GM12891 (cell line): ENCODE measurements at regions not wholly inside any gene's neighbourhood (a gene's known extent, or its start where the extent isn't known, plus 50 kb on each side); places are given as distances from the start of the nearest gene placed in this dataset.

Experiments used
- DNase-seq: peaks from one replicate; pipeline ENCODE4 v3.0.0; 2011; ENCODE audit warnings: low spot score; ENCODE audit not compliant: insufficient read length
- FAIRE-seq: peaks from 2 replicates; lab custom pipeline; 2011; peaks lifted over from hg19 to GRCh38; lab: Jason Lieb, UNC
- PAX5 ChIP-seq: IDR thresholded peaks from 2 replicates; pipeline ENCODE4 v1.6.1; 2011; ENCODE audit warnings: low read length, moderate library complexity, mild to moderate bottlenecking; ENCODE audit not compliant: insufficient read depth, severe bottlenecking
- POLR2A ChIP-seq: IDR thresholded peaks from 2 replicates; pipeline ENCODE4 v1.6.1; 2011; ENCODE audit warnings: low read depth, low read length, control low read depth
- POLR2AphosphoS5 ChIP-seq: IDR thresholded peaks from 2 replicates; pipeline ENCODE4 v1.6.1; 2011; ENCODE audit warnings: low read depth, low read length, control low read depth
- POU2F2 ChIP-seq: IDR thresholded peaks from 2 replicates; pipeline ENCODE4 v1.6.1; 2011; ENCODE audit warnings: low read depth, mild to moderate bottlenecking, control low read depth, low read length, moderate library complexity
- SPI1 ChIP-seq: IDR thresholded peaks from 2 replicates; pipeline ENCODE4 v1.6.1; 2011; ENCODE audit warnings: low read depth, low read length, control low read depth
- TAF1 ChIP-seq: IDR thresholded peaks from 2 replicates; pipeline ENCODE4 v1.6.1; 2011; ENCODE audit warnings: low read depth, low read length, control low read depth

DNA sequence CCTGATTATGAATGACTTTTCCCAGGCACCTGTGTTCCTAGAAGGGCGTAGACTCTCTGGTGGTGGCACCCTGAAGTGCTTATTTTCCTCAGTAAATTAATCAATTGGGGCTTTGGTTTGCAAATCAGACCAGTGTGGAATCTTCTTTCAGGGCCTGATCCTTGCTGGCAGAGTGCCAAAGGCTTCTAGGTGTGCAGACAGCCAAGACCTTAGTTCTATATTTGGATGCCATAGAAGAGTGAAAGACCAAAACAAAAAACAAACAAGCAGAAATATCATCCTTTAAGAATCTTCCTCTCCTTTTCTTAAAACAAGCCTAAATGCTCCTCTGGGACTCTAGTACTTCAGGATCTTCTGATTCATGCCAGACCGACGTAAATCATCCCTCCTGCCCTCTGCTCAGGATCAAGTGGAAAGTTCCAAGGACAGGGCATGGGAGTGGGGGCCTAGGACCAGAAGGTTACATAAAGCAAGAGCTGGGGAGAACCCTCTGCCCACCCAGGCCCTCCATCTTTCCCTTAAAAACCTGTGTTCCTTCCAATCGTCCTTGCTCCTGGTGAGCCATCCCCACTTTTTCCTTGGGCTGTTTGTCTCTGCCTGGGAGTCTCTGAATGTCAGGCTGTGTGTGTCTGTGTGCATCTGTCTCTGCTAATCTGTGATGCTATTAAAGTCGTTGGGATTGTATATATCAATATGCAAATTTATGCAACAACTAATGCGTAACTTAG is 70.5 kb upstream of the MYLIP start:
- no peak for TF ChIP-seq PAX5
- TF ChIP-seq TAF1 = no peak
- TF ChIP-seq SPI1 = no peak
- no peak for TF ChIP-seq POLR2AphosphoS5
- TF ChIP-seq POLR2A = no peak
- no peak for TF ChIP-seq POU2F2
- no peak for DNase-seq
- no peak for FAIRE-seq

DNA sequence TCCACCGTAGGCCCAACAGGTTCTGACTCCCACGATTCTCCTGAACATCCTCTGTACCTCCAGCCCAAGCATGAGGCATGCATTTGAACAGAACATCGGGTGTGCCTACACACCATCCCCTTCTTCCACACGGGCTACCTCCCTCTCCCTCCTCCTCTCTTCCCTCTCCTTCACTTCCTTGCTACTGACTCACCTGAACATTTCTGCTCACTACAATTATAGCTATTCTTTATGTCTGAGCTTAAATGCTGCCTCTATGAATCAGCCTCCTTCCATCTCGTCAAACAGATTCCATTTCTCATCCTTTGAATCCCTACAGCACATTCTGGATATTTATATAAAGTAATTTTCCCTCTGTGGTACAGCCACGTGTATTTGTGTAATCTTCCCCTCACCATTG is 71.4 kb upstream of the MYLIP start:
- no peak for FAIRE-seq
- no peak for DNase-seq
- TF ChIP-seq POLR2A = no peak

DNA sequence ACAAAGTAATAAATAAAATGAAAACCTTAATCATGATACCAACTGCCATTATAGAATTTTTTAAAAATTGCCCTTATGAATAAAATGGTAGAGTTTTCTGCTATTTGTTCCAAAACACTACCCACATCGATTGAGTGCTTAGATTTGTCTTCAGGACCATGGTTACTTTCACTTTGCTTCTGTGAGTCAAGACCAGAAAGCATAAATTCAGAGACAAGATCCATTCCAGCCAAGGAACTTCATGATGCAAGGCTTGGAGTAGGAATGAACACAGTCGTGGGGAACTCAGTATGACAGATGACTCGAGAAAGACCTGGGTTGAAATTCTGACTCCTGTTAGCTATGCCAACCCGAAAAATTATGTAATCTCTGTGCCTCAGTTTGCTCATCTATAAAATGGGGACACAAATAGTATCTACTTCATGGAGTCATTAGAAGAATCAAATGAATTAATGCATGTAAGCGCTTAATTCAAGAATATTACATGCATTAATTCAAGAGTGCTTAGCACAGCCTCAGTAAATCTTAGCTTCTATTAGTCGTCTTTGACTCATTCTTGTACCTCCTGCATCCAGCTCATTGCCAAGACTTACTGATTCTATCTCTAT is 72.5 kb upstream of the MYLIP start:
- TF ChIP-seq SPI1 (no peak), POU2F2 (no peak), POLR2A (no peak), POLR2AphosphoS5 (no peak), PAX5 (no peak), TAF1 (no peak)
- FAIRE-seq (no peak), DNase-seq (no peak)

DNA sequence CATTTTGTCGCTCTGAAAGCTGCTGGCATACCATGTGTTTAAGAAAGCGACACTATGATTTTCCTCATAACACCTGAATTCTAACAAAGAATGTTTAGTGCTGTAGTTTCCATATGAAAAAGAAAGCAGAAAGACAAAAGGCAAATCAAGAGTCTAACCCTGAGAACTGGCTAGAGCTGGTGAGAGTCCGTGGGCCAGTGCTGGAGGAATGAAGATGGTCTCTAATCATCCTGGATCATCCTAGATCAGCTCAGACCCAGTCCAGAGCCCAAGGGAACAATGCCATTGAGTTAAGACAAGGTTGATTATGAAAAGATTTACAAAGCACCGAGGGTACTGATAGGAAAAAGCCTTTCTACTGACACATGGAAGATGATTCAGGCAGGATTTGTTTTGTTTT is 73.0 kb upstream of the MYLIP start:
- no peak for DNase-seq
- TF ChIP-seq TAF1 (no peak), POLR2AphosphoS5 (no peak), POLR2A (no peak), PAX5 (no peak), POU2F2 (no peak), SPI1 (no peak)
- FAIRE-seq = no peak

DNA sequence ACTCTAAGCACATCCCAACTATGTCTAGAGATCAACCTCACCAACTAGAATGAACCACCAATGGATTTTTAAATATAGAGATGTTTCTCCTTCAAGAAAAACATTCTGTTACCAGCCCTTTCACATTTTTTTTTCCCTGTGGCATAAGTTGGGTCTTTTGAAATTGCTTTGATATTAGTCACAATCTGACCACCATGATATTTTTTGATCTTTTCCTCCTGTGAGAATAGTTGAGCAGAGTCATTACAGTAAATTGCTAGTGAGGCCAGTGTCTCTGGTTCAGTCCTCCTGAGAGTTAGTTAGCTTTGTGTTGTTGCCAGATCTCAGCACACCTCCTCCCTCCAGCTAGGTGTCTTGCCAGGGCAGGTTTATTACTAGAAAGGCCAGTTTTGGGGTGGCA is 79.7 kb upstream of the MYLIP start:
- DNase-seq (no peak), FAIRE-seq (peak; percentile 43)
- TF ChIP-seq POLR2A (no peak), SPI1 (no peak), PAX5 (no peak), POLR2AphosphoS5 (no peak), POU2F2 (no peak), TAF1 (no peak)

DNA sequence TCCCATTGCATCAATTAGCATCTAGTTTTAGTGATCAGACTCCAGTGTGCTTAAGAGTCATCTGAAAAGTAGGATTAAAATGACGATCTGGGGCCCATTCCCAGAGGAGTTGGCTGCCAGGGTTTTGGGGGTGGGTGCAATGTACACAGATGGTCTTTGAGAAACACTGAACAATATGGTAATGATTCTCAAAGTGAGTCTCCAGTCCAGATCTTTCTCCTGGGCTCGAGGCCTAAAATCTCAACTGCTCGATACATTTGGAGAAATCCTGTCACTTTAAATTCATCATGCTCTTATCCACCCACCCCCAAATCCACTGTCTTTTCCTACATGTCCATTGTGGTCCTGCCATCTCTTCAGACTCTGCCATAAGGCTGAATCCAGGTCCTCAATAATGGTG is 80.7 kb upstream of the MYLIP start:
- FAIRE-seq (no peak), DNase-seq (no peak)
- TF ChIP-seq POLR2AphosphoS5 = no peak
- TF ChIP-seq POU2F2 = no peak
- TF ChIP-seq SPI1 = no peak
- no peak for TF ChIP-seq PAX5
- no peak for TF ChIP-seq POLR2A
- no peak for TF ChIP-seq TAF1

DNA sequence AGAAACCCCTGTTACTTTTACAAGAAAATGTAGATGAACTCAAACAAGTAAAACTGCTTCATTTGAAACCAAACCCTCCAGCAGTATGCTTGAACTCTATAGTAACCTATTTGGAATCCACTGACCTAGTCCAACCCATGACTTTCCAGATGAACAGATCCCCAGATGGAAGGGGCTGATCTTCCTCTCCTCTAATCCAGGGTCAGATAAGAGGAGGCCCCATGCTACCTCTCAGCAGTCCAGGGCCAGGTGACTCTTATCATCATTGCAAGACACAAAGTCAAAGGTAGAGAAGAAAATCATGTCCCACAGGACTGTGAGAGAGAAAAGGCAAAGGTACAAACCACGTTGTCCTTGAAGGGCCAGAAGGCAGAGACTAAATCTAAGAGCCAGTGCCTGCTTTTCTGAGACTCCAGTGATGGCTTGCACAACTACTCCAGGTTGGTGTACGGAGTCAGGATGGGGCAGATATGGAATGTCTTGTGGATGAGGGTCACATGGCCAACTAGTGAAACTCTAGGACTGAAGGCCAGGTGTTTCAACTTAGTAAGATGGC is 81.4 kb upstream of the MYLIP start:
- TF ChIP-seq SPI1 = no peak
- TF ChIP-seq TAF1 = no peak
- TF ChIP-seq POU2F2 = no peak
- TF ChIP-seq PAX5 = no peak
- TF ChIP-seq POLR2AphosphoS5 = no peak
- no peak for TF ChIP-seq POLR2A
- no peak for DNase-seq
- no peak for FAIRE-seq

DNA sequence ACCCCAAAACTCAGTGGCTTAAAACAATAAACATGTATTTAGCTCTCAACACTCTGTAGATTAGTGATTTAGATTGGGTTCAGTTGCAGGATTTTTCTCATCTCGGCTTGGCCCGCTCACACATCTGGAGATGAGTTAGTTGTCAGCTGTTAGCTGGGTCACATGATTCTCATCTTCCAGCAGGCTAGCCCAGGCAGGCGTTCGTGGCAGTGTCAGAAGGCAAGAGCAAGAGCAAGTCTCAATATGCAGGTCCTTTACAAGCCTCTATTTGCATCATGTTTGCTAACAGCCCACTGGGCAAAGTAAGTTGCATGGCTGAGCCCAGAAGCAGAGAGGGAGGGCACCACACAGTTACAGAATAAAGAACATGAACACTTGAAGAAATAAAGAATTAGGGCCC is 83.6 kb upstream of the MYLIP start:
- DNase-seq = no peak
- peak; percentile 78 for FAIRE-seq
- no peak for TF ChIP-seq PAX5
- TF ChIP-seq TAF1 = no peak
- no peak for TF ChIP-seq SPI1
- TF ChIP-seq POU2F2 = no peak
- TF ChIP-seq POLR2AphosphoS5 = no peak
- TF ChIP-seq POLR2A = no peak

DNA sequence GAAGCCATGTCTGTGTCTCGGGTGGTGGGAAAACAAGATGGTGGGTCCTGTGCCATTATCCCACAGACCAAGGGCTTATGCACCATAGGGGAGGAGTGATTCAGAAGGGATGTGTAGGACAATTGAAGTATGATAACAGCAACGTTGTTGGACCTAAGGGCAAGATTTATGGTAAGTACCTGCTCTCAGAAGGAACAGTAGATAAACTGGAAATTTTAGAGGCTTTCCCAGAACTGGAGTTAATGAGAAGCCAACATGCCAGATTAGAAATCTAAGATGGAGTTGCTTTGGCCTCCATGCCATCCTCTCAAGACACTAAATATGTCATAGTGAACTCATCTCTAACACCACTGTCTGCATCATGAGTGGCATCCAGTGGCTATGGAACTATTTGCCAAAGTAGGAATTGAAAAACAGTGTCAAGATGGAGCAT is 84.7 kb upstream of the MYLIP start:
- FAIRE-seq (peak; percentile 68), DNase-seq (no peak)
- TF ChIP-seq POLR2A (no peak), POLR2AphosphoS5 (no peak), PAX5 (no peak), SPI1 (no peak), TAF1 (no peak), POU2F2 (no peak)
